ENCODE measurements at regions not wholly inside any gene's neighbourhood (a gene's known extent, or its start where the extent isn't known, plus 50 kb on each side); places are given as distances from the start of the nearest gene placed in this dataset.

DNA sequence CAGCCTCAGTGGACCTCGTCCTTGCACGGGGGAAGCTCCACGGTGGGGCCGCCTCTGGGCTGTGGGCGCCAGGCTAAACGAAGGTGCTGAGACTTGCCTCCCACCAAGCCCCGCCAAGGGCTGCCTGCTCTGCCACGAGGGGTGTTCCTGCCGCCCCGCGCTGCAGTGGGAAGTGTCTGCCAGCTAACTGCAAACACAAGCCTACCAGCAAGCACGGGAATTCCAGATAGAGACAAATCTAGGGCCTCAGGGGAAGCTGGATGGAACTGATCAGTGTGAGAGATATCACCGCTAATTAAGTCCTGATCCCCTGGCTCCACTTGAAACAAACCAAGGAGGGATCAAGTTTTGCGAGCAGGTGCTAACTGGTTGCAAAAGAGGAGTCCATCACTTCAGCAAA lies 181.6 kb upstream of the LEF1 start:
- 62 to 70% (median 69%) methylated on average over 14 of the region's 14 CpGs for WGBS, 3 donors
- peaks cover 0 to 2% (median 0%) of the 10 kb centered on the region in 3 donors for H3K27me3 ChIP-seq (ENCODE audit: insufficient read depth in 3 of 3, low read length in 2 of 3)
- no peak overlapping the region for H3K27ac ChIP-seq
- no peaks in the 10 kb centered on the region for H3K9me3 ChIP-seq
- DNase-seq (no peak), ATAC-seq (no peak)
- no peak overlapping the region for H3K4me3 ChIP-seq
- intact Hi-C loops (cut with DNase I) = no loop called here
- no peaks in the 10 kb centered on the region for H3K4me1 ChIP-seq
- no peaks in the 10 kb centered on the region for H3K36me3 ChIP-seq (ENCODE audit: insufficient read depth in 1 of 2, low read depth in 1 of 2)
- TF ChIP-seq, protein P1, sequence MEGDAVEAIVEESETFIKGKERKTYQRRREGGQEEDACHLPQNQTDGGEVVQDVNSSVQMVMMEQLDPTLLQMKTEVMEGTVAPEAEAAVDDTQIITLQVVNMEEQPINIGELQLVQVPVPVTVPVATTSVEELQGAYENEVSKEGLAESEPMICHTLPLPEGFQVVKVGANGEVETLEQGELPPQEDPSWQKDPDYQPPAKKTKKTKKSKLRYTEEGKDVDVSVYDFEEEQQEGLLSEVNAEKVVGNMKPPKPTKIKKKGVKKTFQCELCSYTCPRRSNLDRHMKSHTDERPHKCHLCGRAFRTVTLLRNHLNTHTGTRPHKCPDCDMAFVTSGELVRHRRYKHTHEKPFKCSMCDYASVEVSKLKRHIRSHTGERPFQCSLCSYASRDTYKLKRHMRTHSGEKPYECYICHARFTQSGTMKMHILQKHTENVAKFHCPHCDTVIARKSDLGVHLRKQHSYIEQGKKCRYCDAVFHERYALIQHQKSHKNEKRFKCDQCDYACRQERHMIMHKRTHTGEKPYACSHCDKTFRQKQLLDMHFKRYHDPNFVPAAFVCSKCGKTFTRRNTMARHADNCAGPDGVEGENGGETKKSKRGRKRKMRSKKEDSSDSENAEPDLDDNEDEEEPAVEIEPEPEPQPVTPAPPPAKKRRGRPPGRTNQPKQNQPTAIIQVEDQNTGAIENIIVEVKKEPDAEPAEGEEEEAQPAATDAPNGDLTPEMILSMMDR (IDR thresholded peaks at IDR 0.05) = no peak

GRCh38 chr4:108346818-108347210 lies 178.1 kb upstream of the LEF1 start:
- Histone ChIP-seq H3K9me3 (no peaks in the 10 kb centered on the region), H3K4me3 (no peak overlapping the region), H3K36me3 (ENCODE audit: insufficient read depth in 1 of 2, low read depth in 1 of 2) (no peaks in the 10 kb centered on the region), H3K27me3 (ENCODE audit: insufficient read depth in 3 of 3, low read length in 2 of 3) (peaks cover 0 to 2% (median 0%) of the 10 kb centered on the region in 3 donors), H3K27ac (no peak overlapping the region), H3K4me1 (no peaks in the 10 kb centered on the region)
- WGBS, 3 donors = 95 to 97% (median 97%) methylated on average over 1 of the region's 1 CpG
- no peak for DNase-seq
- intact Hi-C loops (cut with DNase I) = no loop called here
- no peak for ATAC-seq
- TF ChIP-seq, protein P1 (IDR thresholded peaks at IDR 0.05) = no peak

GRCh38 chr4:108345862-108346817 lies 177.4 kb upstream of the LEF1 start:
- Histone ChIP-seq H3K9me3 (no peaks in the 10 kb centered on the region), H3K4me3 (no peak overlapping the region), H3K27ac (no peak overlapping the region), H3K27me3 (ENCODE audit: insufficient read depth in 3 of 3, low read length in 2 of 3) (peaks cover 0 to 2% (median 0%) of the 10 kb centered on the region in 3 donors), H3K4me1 (no peaks in the 10 kb centered on the region), H3K36me3 (ENCODE audit: insufficient read depth in 1 of 2, low read depth in 1 of 2) (no peaks in the 10 kb centered on the region)
- DNase-seq = no peak
- WGBS, 3 donors = 81 to 90% (median 88%) methylated on average over 2 of the region's 2 CpGs
- TF ChIP-seq, protein P1 (IDR thresholded peaks at IDR 0.05) = no peak
- ATAC-seq = no peak
- intact Hi-C loops (cut with DNase I) = no loop called here

- ATAC-seq (no peak), DNase-seq (no peak)
- Histone ChIP-seq H3K27me3 (ENCODE audit: insufficient read depth in 3 of 3, low read length in 2 of 3) (no peaks in the 10 kb centered on the region), H3K4me1 (no peaks in the 10 kb centered on the region), H3K36me3 (ENCODE audit: insufficient read depth in 1 of 2, low read depth in 1 of 2) (no peaks in the 10 kb centered on the region), H3K4me3 (no peak overlapping the region), H3K9me3 (no peaks in the 10 kb centered on the region), H3K27ac (no peak overlapping the region)
- WGBS, 3 donors = 52 to 73% (median 65%) methylated on average over 3 of the region's 3 CpGs
- TF ChIP-seq, protein P1 (IDR thresholded peaks at IDR 0.05) = no peak
- intact Hi-C loops (cut with DNase I) = no loop called here
Observed at GRCh38 chr4:108342325-108342970, 173.7 kb upstream of the LEF1 start.

Data from psoas muscle (tissue), 7 donors.